ENCODE measurements at regions not wholly inside any gene's neighbourhood (a gene's known extent, or its start where the extent isn't known, plus 50 kb on each side); places are given as distances from the start of the nearest gene placed in this dataset.

GRCh38 chr13:72412481-72412880, 314.9 kb downstream of the MZT1 start:
- TF ChIP-seq EP300 (IDR thresholded peaks at IDR 0.05; ENCODE audit: borderline replicate concordance), result no peak
- TF ChIP-seq CEBPB (IDR thresholded peaks at IDR 0.05), result no peak
- no peak for TF ChIP-seq MAX (IDR thresholded peaks at IDR 0.05)
- no peak for TF ChIP-seq EGR1 (IDR thresholded peaks at IDR 0.05)
- TF ChIP-seq TAF1 (IDR thresholded peaks at IDR 0.05; ENCODE audit: low read depth), result no peak
